NCI-H1436 treated with DMSO at 0.1 percent for 48 hours (cell line): ENCODE measurements at regions not wholly inside any gene's neighbourhood (a gene's known extent, or its start where the extent isn't known, plus 50 kb on each side); places are given as distances from the start of the nearest gene placed in this dataset.

Experiments used
- DNase-seq: peaks from one replicate; lab custom pipeline; 2025; lab: John Stamatoyannopoulos, UW

GRCh38 chr7:16223963-16224707 is 197.2 kb downstream of the CRPPA start:
- no peak for DNase-seq

GRCh38 chr7:16212610-16213009 is 208.7 kb downstream of the CRPPA start:
- DNase-seq = no peak

GRCh38 chr7:16212032-16212431 is 209.3 kb downstream of the CRPPA start:
- no peak for DNase-seq

- DNase-seq = no peak
Observed at GRCh38 chr7:16211402-16211925, 209.9 kb downstream of the CRPPA start.

GRCh38 chr7:16210171-16210570 is 211.2 kb downstream of the CRPPA start:
- no peak for DNase-seq

GRCh38 chr7:16207321-16207720 is 214.0 kb downstream of the CRPPA start:
- DNase-seq = no peak

- no peak for DNase-seq
Observed at GRCh38 chr7:16205466-16205865, 215.9 kb downstream of the CRPPA start.

GRCh38 chr7:16204953-16205352 is 216.4 kb downstream of the CRPPA start:
- no peak for DNase-seq

GRCh38 chr7:16203065-16203464 is 218.3 kb downstream of the CRPPA start:
- no peak for DNase-seq

GRCh38 chr7:16202303-16202702 is 219.0 kb downstream of the CRPPA start:
- DNase-seq = no peak

- DNase-seq = no peak
Observed at GRCh38 chr7:16200591-16200990, 220.7 kb downstream of the CRPPA start.

GRCh38 chr7:16193631-16194030 is 227.7 kb downstream of the CRPPA start:
- no peak for DNase-seq

- no peak for DNase-seq
Observed at GRCh38 chr7:16189026-16189715, 232.2 kb downstream of the CRPPA start.

- no peak for DNase-seq
Observed at GRCh38 chr7:16187131-16187530, 234.2 kb downstream of the CRPPA start.

- DNase-seq = no peak
Observed at GRCh38 chr7:16178585-16178984, 242.8 kb downstream of the CRPPA start.

- no peak for DNase-seq
Observed at GRCh38 chr7:16178092-16178491, 243.2 kb downstream of the CRPPA start.

- DNase-seq = no peak
Observed at GRCh38 chr7:16174253-16174652, 247.1 kb downstream of the CRPPA start.

- DNase-seq = no peak
Observed at GRCh38 chr7:16172366-16172765, 249.0 kb downstream of the CRPPA start.

GRCh38 chr7:16171928-16172327 is 249.4 kb downstream of the CRPPA start:
- no peak for DNase-seq

- DNase-seq = no peak
Observed at GRCh38 chr7:16170671-16171070, 250.7 kb downstream of the CRPPA start.

- no peak for DNase-seq
Observed at GRCh38 chr7:16169537-16169936, 251.8 kb downstream of the CRPPA start.

- DNase-seq = no peak
Observed at GRCh38 chr7:16167526-16167925, 253.8 kb downstream of the CRPPA start.

GRCh38 chr7:16144361-16144760 is 277.0 kb downstream of the CRPPA start:
- DNase-seq = no peak
